GM12892 (cell line): ENCODE measurements at regions not wholly inside any gene's neighbourhood (a gene's known extent, or its start where the extent isn't known, plus 50 kb on each side); places are given as distances from the start of the nearest gene placed in this dataset.
"Not testable (repeated sequence)": the region's sequence is repeated elsewhere in the genome, so short reads cannot be mapped to it uniquely, and the experiment has no call there.

Source experiments
- DNase-seq: peaks from one replicate; pipeline ENCODE4 v3.0.0; 2011; ENCODE audit not compliant: insufficient read length
- FAIRE-seq: peaks from 2 replicates; lab custom pipeline; 2011; peaks lifted over from hg19 to GRCh38; lab: Jason Lieb, UNC
- POLR2A ChIP-seq: IDR thresholded peaks from 2 replicates; pipeline ENCODE4 v1.6.1; 2011; ENCODE audit warnings: low read depth, low read length, control low read depth
- POLR2AphosphoS5 ChIP-seq: IDR thresholded peaks from 2 replicates; pipeline ENCODE4 v1.6.1; 2011; ENCODE audit warnings: low read depth, low read length, control low read depth
- TAF1 ChIP-seq: IDR thresholded peaks from 2 replicates; pipeline ENCODE4 v1.6.1; 2011; ENCODE audit warnings: low read depth, mild to moderate bottlenecking, control low read depth, low read length, borderline replicate concordance

GRCh38 chr4:131730574-131730973 is 1418.5 kb upstream of the PCDH10 start:
- FAIRE-seq, DNase-seq: not testable (repeated sequence)

GRCh38 chr4:131732034-131732630 is 1417.0 kb upstream of the PCDH10 start:
- not testable (repeated sequence) for DNase-seq, FAIRE-seq

GRCh38 chr4:131734321-131734720 is 1414.8 kb upstream of the PCDH10 start:
- not testable (repeated sequence) for DNase-seq, FAIRE-seq

GRCh38 chr4:131734851-131735385 is 1414.2 kb upstream of the PCDH10 start:
- not testable (repeated sequence) for DNase-seq, FAIRE-seq

- DNase-seq, FAIRE-seq: not testable (repeated sequence)
Observed at GRCh38 chr4:131738991-131739390, 1410.1 kb upstream of the PCDH10 start.

- not testable (repeated sequence) for FAIRE-seq, DNase-seq
Observed at GRCh38 chr4:131741836-131742235, 1407.3 kb upstream of the PCDH10 start.

- not testable (repeated sequence) for DNase-seq, FAIRE-seq
Observed at GRCh38 chr4:131742536-131743205, 1406.4 kb upstream of the PCDH10 start.

GRCh38 chr4:131743348-131743747 is 1405.7 kb upstream of the PCDH10 start:
- FAIRE-seq, DNase-seq: not testable (repeated sequence)

- not testable (repeated sequence) for FAIRE-seq, DNase-seq
Observed at GRCh38 chr4:131747203-131747602, 1401.9 kb upstream of the PCDH10 start.

- not testable (repeated sequence) for DNase-seq
Observed at GRCh38 chr4:131749224-131749623, 1399.9 kb upstream of the PCDH10 start.

GRCh38 chr4:131750006-131750405 is 1399.1 kb upstream of the PCDH10 start:
- not testable (repeated sequence) for DNase-seq, FAIRE-seq

More at GRCh38 chr4:131749224-131749623, 1399.9 kb upstream of the PCDH10 start:
- not testable (repeated sequence) for FAIRE-seq

GRCh38 chr4:131750469-131750868 is 1398.6 kb upstream of the PCDH10 start:
- not testable (repeated sequence) for DNase-seq, FAIRE-seq

- FAIRE-seq, DNase-seq: not testable (repeated sequence)
Observed at GRCh38 chr4:131762234-131762633, 1386.9 kb upstream of the PCDH10 start.

GRCh38 chr4:131764730-131765129 is 1384.4 kb upstream of the PCDH10 start:
- TF ChIP-seq POLR2AphosphoS5 (no peak), POLR2A (no peak), TAF1 (no peak)
- no peak for DNase-seq
- no peak for FAIRE-seq

GRCh38 chr4:131774382-131774781 is 1374.7 kb upstream of the PCDH10 start:
- FAIRE-seq, DNase-seq: not testable (repeated sequence)

- not testable (repeated sequence) for FAIRE-seq, DNase-seq
Observed at GRCh38 chr4:131810565-131810964, 1338.5 kb upstream of the PCDH10 start.
